AG04450 (cell line): ENCODE measurements at regions not wholly inside any gene's neighbourhood (a gene's known extent, or its start where the extent isn't known, plus 50 kb on each side); places are given as distances from the start of the nearest gene placed in this dataset.
"Not testable (repeated sequence)": the region's sequence is repeated elsewhere in the genome, so short reads cannot be mapped to it uniquely, and the experiment has no call there.

ENCODE experiments used
- CTCF ChIA-PET: fragments of 300-600, 350-600 bp; formaldehyde crosslinking; extraction: SDS; loops from one replicate; lab custom pipeline; 2022; ENCODE audit warnings: antibody characterized with exemption, inconsistent platforms; lab: Charles Lee
- POLR2A ChIA-PET: fragments of 350-600 bp; formaldehyde crosslinking; extraction: SDS; loops from one replicate; lab custom pipeline; 2021; ENCODE audit warnings: antibody characterized with exemption, inconsistent platforms; lab: Yijun Ruan, JAX
- DNase-seq: peaks from one replicate; pipeline ENCODE4 v3.0.0-alpha.2; 2011; ENCODE audit warnings: low read depth, low spot score
- H3K27ac ChIP-seq: one replicate; pipeline ENCODE4 v1.5.1; 2012; ENCODE audit warnings: low read depth, low read length, control low read depth
- H3K27me3 ChIP-seq: one replicate; pipeline ENCODE4 v1.6.0; 2012; ENCODE audit warnings: low read length; ENCODE audit not compliant: control insufficient read depth, insufficient read depth
- H3K4me3 ChIP-seq: 2 replicates; pipeline ENCODE4 v1.5.1; 2011; ENCODE audit warnings: mild to moderate bottlenecking, low read depth, low read length, control low read depth
- H3K9me3 ChIP-seq: 2 replicates; pipeline ENCODE4 v1.5.1; 2012; ENCODE audit warnings: low read length; ENCODE audit not compliant: control insufficient read depth, insufficient read depth
- TF ChIP-seq, protein P1 (sequence below): IDR thresholded peaks from 2 replicates; pipeline ENCODE4 v1.5.1; 2011; ENCODE audit warnings: low read depth, low read length, control low read depth, inconsistent platforms

DNA sequence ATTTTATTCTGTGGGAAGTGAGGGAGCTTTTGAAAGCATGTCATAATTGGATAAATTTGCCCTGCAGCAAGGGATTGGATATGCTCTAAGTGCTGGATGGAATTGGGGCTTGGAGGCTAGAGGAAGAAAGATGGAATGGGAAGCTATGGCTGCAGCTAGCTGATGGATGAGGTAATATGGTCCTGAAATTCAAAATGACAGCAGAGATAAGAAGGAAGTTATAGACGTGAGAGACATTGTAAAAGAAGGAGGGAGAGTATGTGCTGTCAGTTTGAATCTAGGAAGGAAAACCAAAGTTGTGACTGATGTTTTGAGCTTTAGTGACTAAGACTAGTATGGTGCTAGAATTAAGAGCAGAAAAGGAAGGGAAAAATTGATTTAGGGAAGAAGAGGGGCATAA, 299.9 kb upstream of the SPAG17 start:
- POLR2A ChIA-PET = no interaction called here
- DNase-seq = no peak
- Histone ChIP-seq H3K27me3 (no peaks in the 10 kb centered on the region), H3K4me3 (no peak overlapping the region), H3K27ac (no peak overlapping the region), H3K9me3 (no peaks in the 10 kb centered on the region)
- CTCF ChIA-PET = no interaction called here
- TF ChIP-seq, protein P1, sequence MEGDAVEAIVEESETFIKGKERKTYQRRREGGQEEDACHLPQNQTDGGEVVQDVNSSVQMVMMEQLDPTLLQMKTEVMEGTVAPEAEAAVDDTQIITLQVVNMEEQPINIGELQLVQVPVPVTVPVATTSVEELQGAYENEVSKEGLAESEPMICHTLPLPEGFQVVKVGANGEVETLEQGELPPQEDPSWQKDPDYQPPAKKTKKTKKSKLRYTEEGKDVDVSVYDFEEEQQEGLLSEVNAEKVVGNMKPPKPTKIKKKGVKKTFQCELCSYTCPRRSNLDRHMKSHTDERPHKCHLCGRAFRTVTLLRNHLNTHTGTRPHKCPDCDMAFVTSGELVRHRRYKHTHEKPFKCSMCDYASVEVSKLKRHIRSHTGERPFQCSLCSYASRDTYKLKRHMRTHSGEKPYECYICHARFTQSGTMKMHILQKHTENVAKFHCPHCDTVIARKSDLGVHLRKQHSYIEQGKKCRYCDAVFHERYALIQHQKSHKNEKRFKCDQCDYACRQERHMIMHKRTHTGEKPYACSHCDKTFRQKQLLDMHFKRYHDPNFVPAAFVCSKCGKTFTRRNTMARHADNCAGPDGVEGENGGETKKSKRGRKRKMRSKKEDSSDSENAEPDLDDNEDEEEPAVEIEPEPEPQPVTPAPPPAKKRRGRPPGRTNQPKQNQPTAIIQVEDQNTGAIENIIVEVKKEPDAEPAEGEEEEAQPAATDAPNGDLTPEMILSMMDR = no peak

DNA sequence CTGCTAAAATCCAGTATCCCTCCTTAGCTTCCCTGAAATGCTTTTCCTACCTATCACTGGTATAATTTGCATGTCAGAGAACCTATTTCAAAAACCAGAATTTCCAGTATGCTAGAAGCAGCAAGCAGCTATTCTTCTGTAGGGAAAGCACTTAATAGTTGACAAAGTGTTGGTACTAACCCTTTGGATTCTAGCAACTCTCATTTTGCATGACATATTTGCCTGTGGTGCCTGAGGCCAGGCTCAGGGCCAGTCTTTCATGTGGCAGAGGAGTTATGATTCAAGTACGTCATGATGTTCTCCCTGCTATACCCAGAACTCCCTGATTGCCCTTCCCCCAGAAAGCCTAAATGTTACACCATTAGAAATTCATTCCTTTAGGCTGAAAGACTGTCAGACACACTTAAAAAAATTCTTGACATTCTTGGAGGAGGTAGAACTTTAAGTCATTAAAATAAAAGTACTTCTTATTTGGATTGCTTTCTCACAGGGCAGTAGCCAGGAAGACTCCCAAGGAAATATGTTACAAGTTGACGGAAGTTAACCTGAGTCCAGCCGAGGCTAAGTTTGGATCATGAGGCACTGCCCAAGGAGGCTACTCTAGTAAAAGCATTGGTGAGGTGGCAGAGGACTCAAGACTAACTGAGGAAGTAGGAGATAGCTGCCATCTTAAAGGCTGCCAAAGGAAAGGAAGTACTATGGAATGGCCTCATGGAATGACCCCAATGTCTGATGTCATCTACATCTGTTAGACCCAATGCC, 298.4 kb upstream of the SPAG17 start:
- H3K27ac ChIP-seq = no peak overlapping the region
- H3K9me3 ChIP-seq = no peaks in the 10 kb centered on the region
- no peaks in the 10 kb centered on the region for H3K27me3 ChIP-seq
- no peak for DNase-seq
- ChIA-PET POLR2A (no interaction called here), CTCF (no interaction called here)
- H3K4me3 ChIP-seq = no peak overlapping the region
- TF ChIP-seq, protein P1 = no peak

DNA sequence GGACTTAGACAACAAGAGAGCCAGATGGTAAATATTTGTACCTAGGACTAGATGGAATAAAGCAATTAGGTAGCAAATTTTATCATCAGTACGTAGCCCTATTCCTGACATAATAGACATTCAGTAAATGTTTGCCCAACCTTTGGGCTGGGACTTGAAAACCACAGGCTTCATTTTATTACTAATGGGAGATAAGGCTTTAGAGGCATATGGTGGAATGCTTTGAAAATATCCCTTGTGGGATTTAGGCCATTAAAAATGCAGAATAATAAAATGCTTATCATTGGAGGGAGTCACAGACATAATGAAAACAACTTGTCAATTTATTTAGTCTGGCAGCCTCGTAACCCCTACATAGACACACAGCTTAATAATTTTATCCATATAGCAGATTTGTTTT, 296.1 kb upstream of the SPAG17 start:
- Histone ChIP-seq H3K27ac (no peak overlapping the region), H3K4me3 (no peak overlapping the region), H3K9me3 (no peaks in the 10 kb centered on the region), H3K27me3 (no peaks in the 10 kb centered on the region)
- ChIA-PET POLR2A (no interaction called here), CTCF (no interaction called here)
- no peak for DNase-seq
- TF ChIP-seq, protein P1 = no peak

DNA sequence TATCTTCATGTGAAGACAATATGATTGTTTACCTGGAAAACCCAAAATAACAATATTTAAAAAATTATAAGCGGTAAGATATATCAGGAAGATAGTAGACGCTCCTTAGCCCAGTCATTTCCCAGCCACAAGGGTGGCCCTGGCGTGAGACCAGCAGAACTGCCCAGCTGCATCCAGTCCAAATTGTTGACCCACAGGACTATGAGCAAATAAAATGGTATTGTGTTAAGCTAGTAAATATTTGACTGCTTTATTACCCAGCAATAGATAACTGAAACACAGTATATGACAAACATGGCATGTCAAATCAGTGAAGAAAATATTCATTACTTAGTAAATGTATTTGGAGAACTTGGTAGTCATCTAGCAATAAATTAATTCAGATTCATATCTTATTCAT, 294.3 kb upstream of the SPAG17 start:
- H3K27me3 ChIP-seq = no peaks in the 10 kb centered on the region
- TF ChIP-seq, protein P1 = no peak
- ChIA-PET POLR2A (no interaction called here), CTCF (no interaction called here)
- no peak for DNase-seq
- no peak overlapping the region for H3K27ac ChIP-seq
- no peaks in the 10 kb centered on the region for H3K9me3 ChIP-seq
- H3K4me3 ChIP-seq = no peak overlapping the region

DNA sequence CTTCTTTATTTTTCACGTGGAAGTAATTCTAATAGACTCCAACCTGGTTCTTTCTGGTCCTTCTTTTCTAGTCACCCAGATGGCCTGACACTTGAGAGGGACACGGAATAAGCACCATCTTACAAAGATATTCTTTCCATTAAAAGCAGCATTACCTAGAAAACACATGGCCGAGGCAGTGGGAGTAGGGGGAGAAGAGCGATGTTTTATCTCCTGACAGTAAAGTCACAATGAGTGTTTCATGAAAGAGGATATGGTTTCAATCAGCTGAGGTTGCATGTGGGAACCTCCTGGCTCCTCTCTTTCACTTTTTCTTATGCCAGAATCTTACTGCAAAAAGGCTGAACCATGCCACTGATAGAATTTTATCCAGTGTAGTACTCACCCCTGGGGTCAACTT, 288.8 kb upstream of the SPAG17 start:
- DNase-seq = no peak
- Histone ChIP-seq H3K27ac (no peak overlapping the region), H3K27me3 (no peaks in the 10 kb centered on the region), H3K9me3 (no peaks in the 10 kb centered on the region), H3K4me3 (no peak overlapping the region)
- ChIA-PET POLR2A (no interaction called here), CTCF (no interaction called here)
- TF ChIP-seq, protein P1 = no peak

DNA sequence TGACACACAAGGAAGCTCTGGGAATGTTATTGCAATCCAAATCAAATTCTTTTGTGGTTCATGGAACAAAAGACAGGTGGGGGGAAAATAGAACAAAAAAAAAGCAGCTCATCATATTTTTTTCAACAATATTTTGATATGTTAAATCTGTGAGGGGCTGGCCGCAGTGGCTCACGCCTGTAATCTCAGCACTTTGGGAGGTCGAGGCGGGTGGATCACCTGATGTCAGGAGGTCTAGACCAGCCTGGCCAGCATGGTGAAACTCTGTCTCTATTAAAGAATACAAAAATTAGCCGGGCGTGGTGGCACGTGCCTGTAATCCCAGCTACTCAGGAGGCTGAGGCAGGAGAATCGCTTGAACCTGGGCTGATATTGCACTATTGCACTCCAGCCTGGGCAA, 279.4 kb upstream of the SPAG17 start:
- H3K4me3 ChIP-seq, CTCF ChIA-PET, H3K9me3 ChIP-seq, DNase-seq, H3K27ac ChIP-seq, POLR2A ChIA-PET, H3K27me3 ChIP-seq: not testable (repeated sequence)
